ENCODE measurements at regions not wholly inside any gene's neighbourhood (a gene's known extent, or its start where the extent isn't known, plus 50 kb on each side); places are given as distances from the start of the nearest gene placed in this dataset.
"Not testable (repeated sequence)": the region's sequence is repeated elsewhere in the genome, so short reads cannot be mapped to it uniquely, and the experiment has no call there.

GRCh38 chr10:42883993-42884983 is 101.7 kb downstream of the BMS1 start:
- Histone ChIP-seq H3K9me3 (ENCODE audit: control insufficient read depth in 3 of 3, low read length in 3 of 3) (peaks cover 0 to 5% (median 0%) of the 10 kb centered on the region in 3 donors), H3K27ac (ENCODE audit: low read depth, low read length) (no peak overlapping the region), H3K36me3 (ENCODE audit: control insufficient read depth in 3 of 3, insufficient read depth in 3 of 3, low read length in 3 of 3) (no peaks in the 10 kb centered on the region), H3K27me3 (ENCODE audit: control insufficient read depth in 3 of 3, insufficient read depth in 3 of 3, low read length in 3 of 3) (peaks cover 0 to 4% (median 0%) of the 10 kb centered on the region in 3 donors), H3K4me1 (ENCODE audit: control insufficient read depth in 3 of 3, insufficient read depth in 3 of 3, low read length in 3 of 3) (no peaks in the 10 kb centered on the region), H3K9ac (ENCODE audit: low read depth in 1 of 3, low read length in 3 of 3) (no peak overlapping the region), H3K4me3 (ENCODE audit: low read length in 3 of 3) (no peak overlapping the region)

- Histone ChIP-seq H3K27me3 (ENCODE audit: control insufficient read depth in 3 of 3, insufficient read depth in 3 of 3, low read length in 3 of 3) (no peaks in the 10 kb centered on the region), H3K9ac (ENCODE audit: low read depth in 1 of 3, low read length in 3 of 3) (no peak overlapping the region), H3K4me1 (ENCODE audit: control insufficient read depth in 3 of 3, insufficient read depth in 3 of 3, low read length in 3 of 3) (no peaks in the 10 kb centered on the region), H3K36me3 (ENCODE audit: control insufficient read depth in 3 of 3, insufficient read depth in 3 of 3, low read length in 3 of 3) (no peaks in the 10 kb centered on the region), H3K27ac (ENCODE audit: low read depth, low read length) (no peak overlapping the region), H3K4me3 (ENCODE audit: low read length in 3 of 3) (no peak overlapping the region), H3K9me3 (ENCODE audit: control insufficient read depth in 3 of 3, low read length in 3 of 3) (peaks cover 0 to 5% (median 0%) of the 10 kb centered on the region in 3 donors)
Measured at GRCh38 chr10:42885491-42886270, 103.1 kb downstream of the BMS1 start.

- Histone ChIP-seq H3K9me3 (ENCODE audit: control insufficient read depth in 3 of 3, low read length in 3 of 3) (no peaks in the 10 kb centered on the region), H3K9ac (ENCODE audit: low read depth in 1 of 3, low read length in 3 of 3) (no peak overlapping the region), H3K27ac (ENCODE audit: low read depth, low read length) (no peak overlapping the region), H3K27me3 (ENCODE audit: control insufficient read depth in 3 of 3, insufficient read depth in 3 of 3, low read length in 3 of 3) (no peaks in the 10 kb centered on the region), H3K4me1 (ENCODE audit: control insufficient read depth in 3 of 3, insufficient read depth in 3 of 3, low read length in 3 of 3) (no peaks in the 10 kb centered on the region), H3K4me3 (ENCODE audit: low read length in 3 of 3) (no peak overlapping the region), H3K36me3 (ENCODE audit: control insufficient read depth in 3 of 3, insufficient read depth in 3 of 3, low read length in 3 of 3) (no peaks in the 10 kb centered on the region)
Measured at GRCh38 chr10:42887734-42888503, 105.3 kb downstream of the BMS1 start.

- H3K9me3 ChIP-seq (ENCODE audit: control insufficient read depth in 3 of 3, low read length in 3 of 3), result no peaks in the 10 kb centered on the region
- no peaks in the 10 kb centered on the region for H3K27me3 ChIP-seq (ENCODE audit: control insufficient read depth in 3 of 3, insufficient read depth in 3 of 3, low read length in 3 of 3)
- H3K4me3 ChIP-seq (ENCODE audit: low read length in 3 of 3), result no peak overlapping the region
- no peak overlapping the region for H3K9ac ChIP-seq (ENCODE audit: low read depth in 1 of 3, low read length in 3 of 3)
- H3K4me1 ChIP-seq (ENCODE audit: control insufficient read depth in 3 of 3, insufficient read depth in 3 of 3, low read length in 3 of 3), result no peaks in the 10 kb centered on the region
- H3K36me3 ChIP-seq (ENCODE audit: control insufficient read depth in 3 of 3, insufficient read depth in 3 of 3, low read length in 3 of 3), result no peaks in the 10 kb centered on the region
- H3K27ac ChIP-seq (ENCODE audit: low read depth, low read length), result no peak overlapping the region
Measured at GRCh38 chr10:42888504-42889095, 106.0 kb downstream of the BMS1 start.

GRCh38 chr10:42896735-42897134 is 114.1 kb downstream of the BMS1 start:
- H3K4me1 ChIP-seq (ENCODE audit: control insufficient read depth in 3 of 3, insufficient read depth in 3 of 3, low read length in 3 of 3), result peaks cover 0 to 2% (median 0%) of the 10 kb centered on the region in 3 donors
- no peak overlapping the region for H3K27ac ChIP-seq (ENCODE audit: low read depth, low read length)
- no peak overlapping the region for H3K4me3 ChIP-seq (ENCODE audit: low read length in 3 of 3)
- H3K9me3 ChIP-seq (ENCODE audit: control insufficient read depth in 3 of 3, low read length in 3 of 3), result no peaks in the 10 kb centered on the region
- no peak overlapping the region for H3K9ac ChIP-seq (ENCODE audit: low read depth in 1 of 3, low read length in 3 of 3)
- H3K36me3 ChIP-seq (ENCODE audit: control insufficient read depth in 3 of 3, insufficient read depth in 3 of 3, low read length in 3 of 3), result no peaks in the 10 kb centered on the region
- H3K27me3 ChIP-seq (ENCODE audit: control insufficient read depth in 3 of 3, insufficient read depth in 3 of 3, low read length in 3 of 3), result peaks cover 17 to 36% (median 34%) of the 10 kb centered on the region in 3 donors

- Histone ChIP-seq H3K27ac (ENCODE audit: low read depth, low read length) (no peak overlapping the region), H3K4me3 (ENCODE audit: low read length in 3 of 3) (no peak overlapping the region), H3K4me1 (ENCODE audit: control insufficient read depth in 3 of 3, insufficient read depth in 3 of 3, low read length in 3 of 3) (peaks cover 0 to 2% (median 0%) of the 10 kb centered on the region in 3 donors), H3K9me3 (ENCODE audit: control insufficient read depth in 3 of 3, low read length in 3 of 3) (peaks cover 3 to 4% (median 3%) of the 10 kb centered on the region in 3 donors), H3K9ac (ENCODE audit: low read depth in 1 of 3, low read length in 3 of 3) (no peak overlapping the region), H3K36me3 (ENCODE audit: control insufficient read depth in 3 of 3, insufficient read depth in 3 of 3, low read length in 3 of 3) (no peaks in the 10 kb centered on the region), H3K27me3 (ENCODE audit: control insufficient read depth in 3 of 3, insufficient read depth in 3 of 3, low read length in 3 of 3) (peaks cover 17 to 38% (median 37%) of the 10 kb centered on the region in 3 donors)
Measured at GRCh38 chr10:42898037-42898960, 115.7 kb downstream of the BMS1 start.

- Histone ChIP-seq H3K36me3 (ENCODE audit: control insufficient read depth in 3 of 3, insufficient read depth in 3 of 3, low read length in 3 of 3) (no peaks in the 10 kb centered on the region), H3K27me3 (ENCODE audit: control insufficient read depth in 3 of 3, insufficient read depth in 3 of 3, low read length in 3 of 3) (peaks cover 17 to 38% (median 37%) of the 10 kb centered on the region in 3 donors), H3K9me3 (ENCODE audit: control insufficient read depth in 3 of 3, low read length in 3 of 3) (peaks cover 3 to 7% (median 3%) of the 10 kb centered on the region in 3 donors), H3K9ac (ENCODE audit: low read depth in 1 of 3, low read length in 3 of 3) (no peak overlapping the region), H3K4me3 (ENCODE audit: low read length in 3 of 3) (no peak overlapping the region), H3K4me1 (ENCODE audit: control insufficient read depth in 3 of 3, insufficient read depth in 3 of 3, low read length in 3 of 3) (peaks cover 0 to 2% (median 0%) of the 10 kb centered on the region in 3 donors), H3K27ac (ENCODE audit: low read depth, low read length) (no peak overlapping the region)
Measured at GRCh38 chr10:42899036-42899435, 116.4 kb downstream of the BMS1 start.

- H3K27ac ChIP-seq (ENCODE audit: low read depth, low read length), result not testable (repeated sequence)
Measured at GRCh38 chr10:42900346-42900745, 117.8 kb downstream of the BMS1 start.

More at GRCh38 chr10:42900346-42900745, 117.8 kb downstream of the BMS1 start:
- not testable (repeated sequence) for H3K9ac ChIP-seq (ENCODE audit: low read depth in 1 of 3, low read length in 3 of 3); H3K9me3 ChIP-seq (ENCODE audit: control insufficient read depth in 3 of 3, low read length in 3 of 3); H3K4me1 ChIP-seq (ENCODE audit: control insufficient read depth in 3 of 3, insufficient read depth in 3 of 3, low read length in 3 of 3); H3K4me3 ChIP-seq (ENCODE audit: low read length in 3 of 3); H3K36me3 ChIP-seq (ENCODE audit: control insufficient read depth in 3 of 3, insufficient read depth in 3 of 3, low read length in 3 of 3)
- H3K27me3 ChIP-seq (ENCODE audit: control insufficient read depth in 3 of 3, insufficient read depth in 3 of 3, low read length in 3 of 3), result peaks cover 17 to 35% (median 34%) of the 10 kb centered on the region in 3 donors
